ENCODE measurements at regions not wholly inside any gene's neighbourhood (a gene's known extent, or its start where the extent isn't known, plus 50 kb on each side); places are given as distances from the start of the nearest gene placed in this dataset.

- WGBS, 2 donors = 93 to 97% methylated on average over 3 of the region's 3 CpGs
- Histone ChIP-seq H3K9me3 (no peaks in the 10 kb centered on the region), H3K4me3 (replicated peaks in 1 of 3) (no peak overlapping the region), H3K27ac (no peak overlapping the region), H3K27me3 (no peaks in the 10 kb centered on the region), H3K36me3 (no peaks in the 10 kb centered on the region), H3K4me1 (no peaks in the 10 kb centered on the region)
- no peak for DNase-seq
- intact Hi-C loops (cut with DNase I) = no loop called here
- TF ChIP-seq CTCF (IDR thresholded peaks at IDR 0.05) (no peak), POLR2A (IDR thresholded peaks at IDR 0.05) (no peak)
Observed at GRCh38 chr16:59327894-59328293, 593.8 kb upstream of the GOT2 start.

- no peak overlapping the region for H3K27ac ChIP-seq
- DNase-seq = no peak
- 60 to 84% methylated on average over 2 of the region's 2 CpGs for WGBS, 2 donors
- H3K4me3 ChIP-seq (replicated peaks in 1 of 3) = no peak overlapping the region
- no peaks in the 10 kb centered on the region for H3K4me1 ChIP-seq
- H3K36me3 ChIP-seq = no peaks in the 10 kb centered on the region
- H3K9me3 ChIP-seq = no peaks in the 10 kb centered on the region
- H3K27me3 ChIP-seq = no peaks in the 10 kb centered on the region
- intact Hi-C loops (cut with DNase I) = no loop called here
- TF ChIP-seq CTCF (IDR thresholded peaks at IDR 0.05) = no peak
- no peak for TF ChIP-seq POLR2A (IDR thresholded peaks at IDR 0.05)
Observed at GRCh38 chr16:59326955-59327354, 592.8 kb upstream of the GOT2 start.

DNA sequence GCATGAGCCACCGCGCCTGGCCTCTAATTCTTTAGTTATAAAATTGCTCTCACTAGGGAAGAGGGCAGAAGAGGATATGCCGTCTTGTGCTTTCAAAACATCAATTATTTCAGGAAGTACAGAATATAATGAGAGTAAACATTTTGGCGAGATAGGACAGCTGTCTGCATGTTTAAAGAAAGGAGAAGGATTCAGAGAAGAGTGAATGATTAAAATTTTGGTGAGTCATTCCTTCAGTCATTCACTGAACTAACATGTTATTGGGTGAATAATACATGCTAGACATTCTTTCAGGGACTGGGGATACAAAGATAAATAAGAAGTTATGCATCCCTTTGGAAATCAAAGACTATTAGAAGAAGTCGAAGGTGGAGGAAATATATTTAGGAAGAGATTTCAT lies 590.3 kb upstream of the GOT2 start:
- H3K9me3 ChIP-seq = no peaks in the 10 kb centered on the region
- no peaks in the 10 kb centered on the region for H3K27me3 ChIP-seq
- H3K36me3 ChIP-seq = no peaks in the 10 kb centered on the region
- intact Hi-C loops (cut with DNase I) = no loop called here
- no peak overlapping the region for H3K4me3 ChIP-seq (replicated peaks in 1 of 3)
- WGBS, 2 donors = 83 to 87% methylated on average over 5 of the region's 5 CpGs
- H3K27ac ChIP-seq = no peak overlapping the region
- no peak for DNase-seq
- H3K4me1 ChIP-seq = no peaks in the 10 kb centered on the region
- TF ChIP-seq POLR2A (IDR thresholded peaks at IDR 0.05) (no peak), CTCF (IDR thresholded peaks at IDR 0.05) (no peak)

DNA sequence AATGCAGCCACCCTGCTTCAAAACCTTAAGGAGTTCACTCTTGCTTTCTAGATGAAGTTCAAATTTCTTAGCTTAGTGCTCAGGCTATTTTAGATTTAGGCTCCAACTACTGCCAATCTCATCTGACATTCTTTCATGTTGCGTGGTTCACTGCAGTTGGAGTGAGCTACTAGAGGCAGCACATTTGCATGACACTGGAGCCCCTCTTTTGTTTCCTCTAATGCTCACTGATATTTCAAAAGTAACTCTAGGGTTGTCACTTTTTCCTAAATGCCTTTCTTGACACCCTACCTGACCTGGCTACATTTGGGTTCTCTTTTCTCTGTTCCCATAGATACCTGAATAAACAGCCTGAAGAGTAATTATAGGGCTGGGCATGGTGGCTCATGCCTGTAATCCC lies 586.5 kb upstream of the GOT2 start:
- TF ChIP-seq POLR2A (IDR thresholded peaks at IDR 0.05) (no peak), CTCF (IDR thresholded peaks at IDR 0.05) (no peak)
- 50 to 59% methylated on average over 1 of the region's 1 CpG for WGBS, 2 donors
- no peak overlapping the region for H3K4me3 ChIP-seq (replicated peaks in 1 of 3)
- H3K36me3 ChIP-seq = no peaks in the 10 kb centered on the region
- H3K27ac ChIP-seq = no peak overlapping the region
- DNase-seq = no peak
- H3K9me3 ChIP-seq = no peaks in the 10 kb centered on the region
- no peaks in the 10 kb centered on the region for H3K27me3 ChIP-seq
- no peaks in the 10 kb centered on the region for H3K4me1 ChIP-seq
- intact Hi-C loops (cut with DNase I) = no loop called here

DNA sequence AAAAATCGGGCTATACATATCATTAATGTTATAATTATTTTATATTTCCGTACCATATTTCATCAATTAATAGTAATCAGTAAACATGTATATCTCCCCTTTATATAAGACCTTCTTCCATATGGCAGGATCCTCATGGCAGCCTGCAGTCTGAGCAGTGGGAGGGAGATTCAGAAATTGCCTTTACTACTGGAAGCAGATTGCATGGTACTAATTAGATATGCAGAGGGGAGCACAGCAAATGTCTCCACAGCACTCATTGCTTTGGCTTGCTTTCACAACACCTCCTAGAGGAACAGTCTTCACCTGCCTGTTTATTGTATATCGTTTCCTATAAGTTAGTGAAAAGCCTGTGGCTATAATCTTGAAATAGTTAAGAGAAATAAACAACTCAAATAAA lies 585.8 kb upstream of the GOT2 start:
- H3K9me3 ChIP-seq = no peaks in the 10 kb centered on the region
- no peaks in the 10 kb centered on the region for H3K36me3 ChIP-seq
- intact Hi-C loops (cut with DNase I) = no loop called here
- no peaks in the 10 kb centered on the region for H3K4me1 ChIP-seq
- no peak for DNase-seq
- H3K27ac ChIP-seq = no peak overlapping the region
- 89 to 96% methylated on average over 3 of the region's 3 CpGs for WGBS, 2 donors
- TF ChIP-seq POLR2A (IDR thresholded peaks at IDR 0.05) (no peak), CTCF (IDR thresholded peaks at IDR 0.05) (no peak)
- H3K4me3 ChIP-seq (replicated peaks in 1 of 3) = no peak overlapping the region
- H3K27me3 ChIP-seq = no peaks in the 10 kb centered on the region
